ENCODE measurements at regions not wholly inside any gene's neighbourhood (a gene's known extent, or its start where the extent isn't known, plus 50 kb on each side); places are given as distances from the start of the nearest gene placed in this dataset.
"Not testable (repeated sequence)": the region's sequence is repeated elsewhere in the genome, so short reads cannot be mapped to it uniquely, and the experiment has no call there.

DNA sequence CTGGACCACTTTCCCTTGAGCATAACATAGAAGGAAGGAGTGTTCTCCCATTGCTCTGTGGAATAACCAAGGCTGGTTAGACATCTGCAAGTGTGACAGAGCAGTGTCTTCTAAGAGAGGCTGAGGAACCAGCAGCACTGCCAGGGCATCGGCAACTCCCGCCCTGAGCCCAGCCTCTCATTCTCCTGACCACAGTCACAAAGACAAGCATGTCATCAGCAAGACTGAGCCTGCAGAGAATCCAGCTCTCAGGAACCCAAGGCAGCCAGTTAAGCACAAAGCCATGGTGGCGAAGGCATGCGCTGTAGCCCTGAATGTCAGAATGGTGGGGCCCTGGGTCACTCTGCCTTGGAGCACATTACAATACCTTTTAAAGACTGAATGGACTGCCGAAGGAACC lies 253.9 kb downstream of the AGTPBP1 start:
- DNase-seq: no peak

DNA sequence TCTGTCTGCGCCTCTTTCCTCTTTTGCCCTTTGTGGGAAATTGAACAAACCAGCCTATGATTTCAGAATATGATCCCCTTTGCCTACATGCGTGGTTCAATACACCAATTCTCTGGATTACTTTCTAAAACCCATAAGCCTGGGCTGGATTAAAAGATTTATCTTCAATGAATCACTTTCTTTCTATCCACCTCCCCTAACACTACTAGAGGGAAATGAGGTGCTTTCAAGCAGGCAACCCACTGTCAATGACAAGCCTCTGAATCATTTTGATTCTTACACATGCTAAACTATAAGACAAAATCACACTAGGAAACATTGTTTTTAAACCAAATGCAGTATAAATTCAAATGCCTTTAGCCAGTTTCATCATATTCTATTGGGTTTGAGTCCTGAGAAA lies 257.5 kb downstream of the AGTPBP1 start:
- DNase-seq: no peak

DNA sequence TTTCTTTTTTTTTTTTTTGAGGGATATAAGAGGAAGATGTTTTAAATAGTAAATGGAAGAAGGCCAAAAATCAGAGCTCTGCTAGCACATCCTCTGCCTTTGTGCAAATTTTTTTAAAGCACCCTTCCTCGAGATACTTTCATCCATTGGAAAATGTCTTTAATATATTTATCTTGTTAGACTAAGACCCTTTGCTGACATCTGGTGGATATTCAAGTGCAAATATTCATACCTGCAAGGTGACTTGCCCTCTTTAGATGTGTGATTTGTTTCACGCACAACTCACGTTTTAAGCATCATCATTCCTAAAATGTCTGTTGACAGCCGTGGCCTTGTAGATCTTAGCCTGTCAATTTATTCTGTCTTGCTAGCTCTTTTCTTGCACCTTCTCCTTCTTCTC lies 258.5 kb downstream of the AGTPBP1 start:
- no peak for DNase-seq

DNA sequence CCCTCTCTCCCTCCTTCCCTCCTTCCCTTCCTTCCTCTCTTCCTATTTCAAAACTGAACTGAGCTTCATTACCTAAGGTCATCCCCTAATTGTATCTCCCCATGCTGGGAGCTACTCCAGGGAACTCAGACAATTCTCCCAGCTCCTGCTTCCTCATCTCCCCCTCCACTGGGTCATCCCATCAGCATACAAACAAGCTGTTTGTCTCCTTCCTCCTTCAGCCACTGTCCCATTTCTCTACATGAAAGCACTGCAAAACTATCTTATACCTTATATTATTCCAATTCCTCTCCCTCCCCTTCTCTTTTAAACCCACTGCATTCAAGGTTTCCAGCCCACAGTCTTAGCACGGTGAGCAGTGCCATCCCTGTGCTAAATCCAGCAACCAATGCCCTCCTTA lies 262.4 kb downstream of the AGTPBP1 start:
- no peak for DNase-seq

DNA sequence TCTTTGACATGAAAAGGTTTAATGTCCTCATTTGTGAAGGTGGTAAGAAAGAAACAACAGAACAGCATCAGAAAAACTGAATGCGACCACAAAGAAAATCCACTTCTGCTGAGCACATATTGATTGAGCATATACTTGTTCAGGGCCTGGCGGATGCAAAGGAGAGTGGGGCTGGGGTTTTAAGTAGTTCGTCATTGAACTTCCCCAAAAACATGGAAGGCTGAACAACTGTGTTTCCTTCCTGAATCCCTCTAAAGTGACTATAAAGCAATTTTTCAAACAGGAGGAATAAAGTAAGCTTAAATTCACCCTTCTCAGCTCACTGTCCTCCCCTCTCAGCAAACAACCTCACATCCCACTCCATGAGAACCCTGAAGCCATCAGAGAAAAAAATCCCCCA lies 262.9 kb downstream of the AGTPBP1 start:
- no peak for DNase-seq

DNA sequence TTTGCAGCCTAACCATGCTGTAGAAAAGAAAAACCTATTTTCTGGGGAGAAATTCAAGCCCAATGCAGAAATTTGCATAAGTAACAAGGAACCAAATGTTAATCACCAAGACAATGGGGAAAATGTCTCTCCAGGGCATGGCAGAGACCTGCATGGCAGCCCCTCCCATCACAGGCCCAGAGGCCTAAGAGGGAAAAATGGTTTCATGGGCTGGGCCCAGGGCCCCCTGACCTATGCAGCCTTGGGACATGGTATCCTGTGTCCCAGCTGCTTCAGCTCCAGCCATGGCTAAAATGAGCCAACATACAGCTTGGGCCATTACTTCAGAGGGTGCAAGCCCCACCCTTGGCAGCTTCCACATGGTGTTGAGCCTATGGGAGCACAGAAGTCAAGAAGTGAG lies 266.9 kb downstream of the AGTPBP1 start:
- not testable (repeated sequence) for DNase-seq

DNA sequence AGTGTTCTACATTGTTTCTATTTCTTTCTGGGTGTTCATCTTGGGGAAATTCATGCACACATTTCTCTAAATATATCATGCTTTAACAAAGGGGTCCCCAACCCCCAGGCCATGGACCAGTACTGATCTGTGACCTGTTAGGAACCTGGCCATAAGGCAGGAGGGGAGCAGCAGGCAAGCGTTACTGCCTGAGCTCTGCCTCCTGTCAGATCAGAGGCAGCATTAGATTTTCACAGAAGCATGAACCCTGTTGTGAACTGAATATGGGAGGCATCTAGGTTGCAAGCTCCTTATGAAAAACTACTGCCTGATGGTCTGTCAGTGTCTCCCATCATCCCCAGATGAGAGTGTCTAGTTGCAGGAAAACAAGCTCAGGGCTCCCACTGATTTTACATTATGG lies 270.0 kb downstream of the AGTPBP1 start:
- no peak for DNase-seq

DNA sequence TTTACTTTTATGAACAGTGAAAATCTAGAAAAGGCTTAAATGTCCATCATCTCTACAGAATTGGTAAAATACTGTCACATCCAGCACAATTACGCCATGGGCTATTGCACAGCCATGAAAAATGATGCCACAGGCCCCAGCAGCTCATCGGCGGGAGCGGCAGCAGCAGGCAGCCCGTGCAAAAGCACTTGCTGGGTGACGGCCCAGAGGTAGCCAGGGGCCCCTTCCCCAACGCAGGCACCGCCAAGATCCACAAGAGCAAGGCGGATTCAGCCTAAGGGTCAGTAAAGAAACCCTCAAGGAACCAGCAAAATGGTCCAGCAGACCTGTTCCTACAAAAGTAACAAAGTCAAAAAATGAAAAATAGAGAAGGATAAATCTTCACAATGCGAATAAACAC lies 272.7 kb downstream of the AGTPBP1 start:
- no peak for DNase-seq

DNA sequence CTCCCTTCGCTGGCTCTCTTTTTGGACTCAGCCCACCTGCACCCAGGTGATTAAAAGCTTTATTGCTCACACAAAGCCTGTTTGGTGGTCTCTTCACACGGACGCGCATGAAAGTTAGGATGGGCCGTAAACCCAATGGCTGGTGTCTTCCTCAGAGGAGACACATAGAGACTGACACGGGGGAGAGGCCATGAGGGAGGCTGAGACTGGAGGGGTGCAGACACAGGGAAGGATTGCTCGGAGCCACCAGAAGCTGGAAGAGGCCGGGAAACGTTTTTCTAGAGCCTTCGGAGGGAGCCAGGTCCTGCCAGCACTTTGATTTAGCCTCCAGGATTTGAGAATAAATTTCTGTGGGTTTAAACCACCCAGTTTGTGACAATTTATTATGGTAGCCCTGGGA lies 274.9 kb downstream of the AGTPBP1 start:
- DNase-seq: no peak

DNA sequence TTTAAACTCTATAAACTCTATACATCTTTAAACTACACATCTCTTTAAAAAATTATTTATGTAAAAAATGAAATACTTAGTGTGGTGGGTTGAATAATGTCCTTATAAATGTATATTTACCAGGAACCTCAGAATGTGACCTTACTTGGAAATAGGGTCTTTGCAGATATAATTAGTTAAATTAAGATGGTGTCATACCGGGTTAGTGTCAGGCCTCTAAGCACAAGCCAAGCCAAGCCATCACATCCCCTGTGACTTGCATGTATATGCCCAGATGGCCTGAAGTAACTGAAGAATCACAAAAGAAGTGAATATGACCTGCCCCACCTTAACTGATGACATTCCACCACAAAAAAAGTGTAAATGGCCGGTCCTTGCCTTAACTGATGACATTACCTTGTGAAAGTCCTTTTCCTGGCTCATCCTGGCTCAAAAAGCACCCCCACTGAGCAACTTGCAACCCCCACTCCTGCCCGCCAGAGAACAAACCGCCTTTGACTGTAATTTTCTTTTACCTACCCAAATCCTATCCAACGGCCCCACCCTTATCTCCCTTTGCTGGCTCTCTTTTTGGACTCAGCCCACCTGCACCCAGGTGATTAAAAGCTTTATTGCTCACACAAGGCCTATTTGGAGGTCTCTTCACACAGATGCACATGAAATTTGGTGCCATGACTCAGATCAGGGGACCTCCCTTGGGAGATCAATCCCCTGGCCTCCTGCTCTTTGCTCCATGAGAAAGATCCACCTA lies 283.5 kb downstream of the AGTPBP1 start:
- DNase-seq: not testable (repeated sequence)

DNA sequence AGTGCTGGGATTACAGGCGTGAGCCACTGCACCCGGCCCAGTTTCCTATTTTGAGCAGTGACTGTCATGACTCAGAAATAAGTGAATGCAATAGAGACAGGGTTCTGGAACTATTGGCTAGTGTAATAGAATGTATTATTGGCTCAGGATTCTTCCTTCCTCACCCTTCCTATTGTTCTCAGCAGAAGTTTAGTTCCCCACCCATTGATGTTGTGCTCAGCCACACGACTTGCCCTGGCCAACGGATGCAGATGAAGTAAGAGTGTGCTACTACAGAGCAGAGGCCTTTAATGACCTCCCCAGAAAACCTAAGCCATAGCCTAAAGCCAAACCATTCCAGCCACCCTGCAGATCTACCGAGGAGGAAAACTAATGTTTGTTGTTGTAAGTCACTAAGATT lies 287.9 kb downstream of the AGTPBP1 start:
- no peak for DNase-seq

DNA sequence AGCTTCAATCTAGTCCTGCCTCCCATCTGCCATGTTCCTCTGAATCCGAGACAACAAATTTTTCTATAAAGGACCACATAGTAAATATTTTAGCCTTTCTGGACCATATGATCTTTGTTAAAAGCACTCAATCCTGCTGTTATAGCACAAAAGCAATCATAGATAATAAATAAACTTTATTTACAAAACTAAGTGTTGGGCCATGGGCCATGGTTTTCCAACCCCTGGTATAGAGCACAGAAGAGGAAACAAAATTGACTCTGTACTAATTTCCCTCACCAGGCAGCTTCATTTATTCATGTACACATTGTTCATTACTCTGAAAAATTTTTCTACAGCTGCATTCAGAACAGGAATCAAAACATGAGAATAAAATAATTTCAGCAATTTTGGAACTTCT lies 288.9 kb downstream of the AGTPBP1 start:
- DNase-seq: no peak

DNA sequence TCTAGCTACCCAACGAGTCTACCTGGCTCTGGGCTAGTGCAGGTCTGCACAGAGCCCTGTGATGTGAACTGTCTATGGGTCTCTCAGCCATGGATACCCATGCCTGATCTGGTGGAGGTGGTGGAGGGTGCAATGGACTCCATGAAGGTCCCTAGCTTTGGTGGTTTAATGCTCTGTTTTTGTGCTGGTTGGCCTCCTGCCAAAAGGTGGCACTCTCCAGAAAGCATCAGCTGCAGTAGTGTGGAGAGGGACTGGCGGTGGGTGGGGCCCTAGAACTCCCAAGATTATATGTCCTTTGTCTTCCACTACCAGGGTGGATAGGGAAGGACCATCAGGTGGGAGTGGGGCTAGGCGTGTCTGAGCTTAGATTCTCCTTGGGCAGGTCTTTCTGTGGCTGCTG lies 290.1 kb downstream of the AGTPBP1 start:
- DNase-seq: no peak

DNA sequence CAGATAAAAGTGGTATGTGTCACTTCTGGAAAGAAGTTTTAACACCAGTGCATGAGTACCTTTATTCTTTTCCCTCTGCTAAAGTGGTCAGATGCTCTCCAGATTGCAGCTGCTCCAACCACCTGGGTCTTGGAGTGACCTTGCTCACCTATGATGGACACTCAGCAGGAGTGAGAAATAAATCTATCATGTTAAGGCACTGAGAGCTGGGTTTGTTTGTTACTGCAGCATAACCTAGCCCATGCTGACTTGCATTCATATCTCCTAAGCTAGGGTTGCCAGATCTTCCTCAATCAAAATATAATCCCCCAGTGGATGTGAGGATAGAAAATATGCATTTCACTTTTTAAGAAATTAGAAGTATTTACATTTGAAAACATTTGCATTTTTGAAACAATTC lies 295.9 kb downstream of the AGTPBP1 start:
- DNase-seq: no peak

DNA sequence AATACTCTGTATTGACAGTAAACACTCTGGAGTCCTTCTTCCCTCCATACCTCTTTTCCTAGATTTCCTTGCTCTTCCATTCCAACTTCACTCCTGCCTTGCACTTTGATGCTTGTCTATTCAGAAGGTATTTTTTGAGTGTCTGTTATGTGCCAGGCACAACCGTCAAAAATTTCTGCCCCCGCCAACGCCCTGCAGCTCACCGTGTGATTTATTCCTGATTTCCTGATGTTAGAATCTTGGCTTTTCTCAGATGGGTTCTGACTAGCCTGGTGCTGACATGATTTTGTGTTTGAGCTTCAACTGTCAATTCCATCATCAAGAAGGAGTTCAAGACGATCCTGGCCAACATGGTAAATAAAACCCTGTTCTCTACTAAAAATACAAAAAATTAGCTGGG lies 297.5 kb downstream of the AGTPBP1 start:
- DNase-seq: no peak

DNA sequence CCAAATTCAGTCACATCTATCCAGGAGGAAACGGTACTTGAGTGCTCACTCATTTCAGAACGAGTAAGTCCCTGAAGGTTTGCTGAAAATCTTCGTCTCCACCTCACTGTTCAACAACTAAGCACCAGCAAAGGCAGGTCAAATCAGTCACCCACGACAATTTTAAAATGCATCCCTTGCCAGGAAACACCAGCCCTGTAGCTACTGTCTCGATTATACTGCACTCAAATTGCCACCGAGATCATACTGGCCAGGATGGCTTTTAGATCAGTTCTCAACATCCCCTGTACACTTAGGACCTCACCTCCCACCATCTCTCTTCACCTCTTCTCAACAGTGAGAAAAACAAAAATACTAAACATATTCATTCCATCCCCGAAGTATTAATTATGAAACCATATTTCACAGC lies 298.6 kb downstream of the AGTPBP1 start:
- DNase-seq: no peak

DNA sequence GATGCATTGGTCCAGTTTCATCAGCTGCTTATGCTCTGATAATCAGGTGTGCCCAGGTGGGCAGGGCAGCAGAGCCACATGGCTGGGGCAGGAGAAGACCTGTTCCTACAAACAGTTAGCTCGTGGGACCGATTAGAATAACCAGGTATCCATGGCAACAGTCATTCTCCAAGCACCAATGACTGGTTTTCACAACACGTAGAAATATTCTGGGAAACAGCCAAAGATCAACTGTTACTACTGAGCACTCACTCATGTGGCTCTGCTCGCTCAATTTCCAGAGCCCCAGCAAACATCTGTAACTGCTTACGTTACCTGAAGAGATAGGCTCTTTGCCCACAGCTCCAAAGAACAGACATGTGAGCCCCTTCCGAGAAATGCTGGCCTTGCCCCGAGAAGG lies 302.0 kb downstream of the AGTPBP1 start:
- no peak for DNase-seq

DNA sequence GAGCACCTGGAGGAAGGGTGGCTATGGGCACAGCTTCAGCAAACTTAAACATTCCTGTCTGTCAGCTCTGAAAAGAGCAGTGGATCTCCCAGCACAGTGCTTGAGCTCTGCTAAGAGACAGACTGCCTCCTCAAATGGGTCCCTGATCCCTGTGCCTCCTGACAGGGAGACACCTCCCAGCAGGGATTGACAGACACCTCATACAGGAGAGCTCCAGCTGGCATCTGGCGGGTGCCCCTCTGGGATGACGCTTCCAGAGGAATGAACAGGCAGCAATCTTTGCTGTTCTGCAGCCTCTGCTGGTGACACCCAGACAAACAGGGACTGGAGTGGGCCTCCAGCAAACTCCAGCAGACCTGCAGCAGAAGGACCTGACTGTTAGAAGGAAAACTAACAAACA lies 307.8 kb downstream of the AGTPBP1 start:
- DNase-seq: not testable (repeated sequence)

DNA sequence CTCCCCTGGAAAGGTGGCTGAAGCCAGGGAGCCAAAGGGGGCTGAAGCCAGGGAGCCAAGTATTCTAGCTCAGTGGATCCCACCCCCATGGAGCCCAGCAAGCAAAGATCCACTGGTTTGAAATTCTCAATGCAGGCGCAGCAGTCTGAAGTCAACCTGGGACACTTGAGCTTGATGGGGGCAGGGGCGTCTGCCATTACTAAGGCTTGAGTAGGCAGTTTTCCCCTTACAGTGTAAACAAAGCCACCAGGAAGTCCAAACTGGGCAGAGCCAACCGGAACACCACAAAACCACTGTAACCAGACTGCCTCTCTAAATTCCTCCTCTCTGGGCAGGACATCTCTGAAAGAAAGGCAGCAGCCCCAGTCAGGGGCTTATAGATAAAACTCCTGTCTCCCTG lies 308.2 kb downstream of the AGTPBP1 start:
- DNase-seq: not testable (repeated sequence)

DNA sequence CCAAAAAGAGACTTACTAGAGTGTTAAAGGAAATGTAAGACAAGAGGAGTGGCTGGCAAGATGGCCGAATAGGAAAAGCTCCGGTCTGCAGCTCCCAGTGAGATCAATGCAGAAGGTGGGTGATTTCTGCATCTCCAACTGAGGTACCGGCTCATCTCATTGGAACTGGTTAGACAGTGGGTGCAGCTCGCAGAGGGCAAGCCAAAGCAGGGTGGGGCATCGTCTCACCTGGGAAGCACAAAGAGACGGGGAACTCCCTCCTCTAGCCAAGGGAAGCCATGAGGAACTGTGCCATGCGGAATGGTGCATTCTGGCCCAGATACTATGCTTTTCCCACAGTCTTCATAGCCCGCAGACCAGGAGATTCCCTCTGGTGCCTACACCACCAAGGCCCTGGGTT lies 308.7 kb downstream of the AGTPBP1 start:
- no peak for DNase-seq

DNA sequence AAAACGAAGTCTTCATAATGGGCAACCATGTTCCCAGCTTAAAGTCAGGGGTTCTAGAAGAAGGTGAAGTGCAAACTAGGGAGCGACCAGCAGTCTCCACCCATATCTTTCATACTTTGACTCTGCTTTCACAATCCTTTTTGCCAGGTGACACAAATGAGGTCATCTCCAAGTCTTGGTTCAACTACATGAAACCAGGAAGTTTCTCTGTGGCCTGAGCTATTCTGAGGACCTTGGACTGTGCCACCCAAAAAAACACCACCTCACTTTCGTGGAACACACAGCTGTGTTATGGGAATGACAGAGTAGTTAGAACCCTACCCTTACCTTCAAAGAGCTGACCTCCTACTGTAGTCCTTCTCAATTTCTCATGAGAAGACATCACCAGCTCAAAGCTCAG lies 309.2 kb downstream of the AGTPBP1 start:
- DNase-seq: no peak

DNA sequence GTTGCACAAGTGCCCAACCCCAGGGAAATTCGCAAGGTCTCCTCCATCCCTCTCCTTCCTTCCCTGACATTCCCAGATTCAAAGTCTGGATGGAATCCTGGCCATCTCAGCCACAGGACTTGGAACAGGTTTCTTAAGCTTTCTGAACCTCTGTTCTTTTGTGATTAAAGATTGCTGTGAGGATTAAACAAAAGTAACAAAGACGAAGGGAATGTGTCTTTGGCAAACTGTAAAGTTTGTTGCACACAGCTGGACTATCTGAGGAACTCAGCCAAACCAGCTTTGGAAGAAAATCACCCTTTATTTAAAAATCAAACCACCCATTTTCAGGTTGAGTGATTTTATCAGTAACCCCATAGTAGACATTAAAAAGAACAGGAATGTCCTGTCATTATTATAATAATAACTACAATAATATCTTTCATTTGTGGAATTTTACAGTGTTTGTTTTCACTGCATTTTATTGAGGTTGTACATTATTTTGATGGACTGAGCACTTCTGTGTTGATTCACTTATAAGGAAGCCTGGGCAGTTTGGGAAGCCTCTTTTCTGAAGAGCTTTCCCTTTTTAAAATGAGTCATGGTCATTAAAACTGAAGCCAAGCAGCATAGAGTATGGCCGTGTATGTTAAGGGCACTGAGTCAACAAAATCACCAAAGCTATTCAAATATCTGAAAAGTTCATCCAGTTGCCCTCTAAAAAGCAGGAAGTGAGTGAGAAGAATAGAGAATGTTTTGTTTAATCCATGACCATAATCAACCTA lies 310.2 kb downstream of the AGTPBP1 start:
- no peak for DNase-seq

DNA sequence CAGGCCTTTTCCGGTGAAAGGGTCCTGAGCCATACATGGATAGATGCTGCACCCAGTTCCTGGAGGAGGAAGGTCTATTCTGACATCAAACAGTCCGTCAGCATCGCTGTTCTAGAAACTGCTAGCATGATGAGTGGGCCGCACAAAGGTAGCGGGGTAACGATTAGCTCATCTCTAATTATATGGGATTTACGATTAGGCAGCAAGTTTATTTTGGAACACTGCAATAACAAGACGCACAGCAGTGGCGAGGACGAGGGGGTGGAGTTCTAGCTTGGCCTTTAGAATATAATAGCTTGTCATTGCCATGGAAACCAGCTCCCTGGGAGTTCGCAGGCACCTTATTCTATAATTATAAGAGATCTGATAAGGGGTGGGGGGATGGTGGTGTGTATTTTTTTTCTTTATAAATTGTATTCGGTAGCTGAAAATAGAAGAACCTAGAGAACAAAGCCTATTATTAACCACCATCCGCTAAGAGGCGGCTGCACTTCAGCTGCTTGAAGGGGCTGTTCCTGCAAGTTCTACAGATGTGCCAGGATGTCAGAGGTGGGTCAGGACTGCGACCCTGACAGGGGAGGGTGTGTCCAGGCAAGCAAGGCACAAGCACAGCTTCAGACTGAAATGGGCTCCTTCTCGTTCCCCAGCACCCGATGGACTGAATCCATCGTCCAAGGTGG lies 311.0 kb downstream of the AGTPBP1 start:
- no peak for DNase-seq

DNA sequence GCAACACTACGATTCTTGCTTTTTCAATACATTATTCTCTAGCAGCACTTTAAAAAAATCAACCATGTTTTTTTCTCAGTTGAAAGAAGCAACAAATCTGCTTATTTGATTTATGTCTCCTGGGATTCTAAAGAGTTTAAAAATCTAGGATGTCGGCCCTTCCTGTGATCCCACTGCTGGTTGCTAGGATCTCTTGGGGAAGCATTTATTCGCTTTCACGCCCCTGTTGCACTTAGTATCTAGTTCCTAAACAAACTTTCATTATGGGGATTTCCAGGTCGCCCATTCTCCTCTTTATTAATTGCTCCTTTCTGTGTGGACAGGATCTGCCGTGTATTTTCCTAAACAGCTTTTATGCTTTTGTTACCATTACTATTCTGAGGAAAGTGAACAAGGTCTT lies 313.5 kb downstream of the AGTPBP1 start:
- no peak for DNase-seq

Data from activated naive CD4-positive, alpha-beta T cell (primary cell).